ENCODE measurements at regions not wholly inside any gene's neighbourhood (a gene's known extent, or its start where the extent isn't known, plus 50 kb on each side); places are given as distances from the start of the nearest gene placed in this dataset.
A peak's percentile ranks its signal among the peaks of the same experiment; 100 is the strongest.

- Histone ChIP-seq H3F3A (replicated peaks; ENCODE audit: insufficient read depth) (no peaks in the 10 kb centered on the region), H2AFZ (ENCODE audit: low read depth) (no peak overlapping the region), H4K20me1 (ENCODE audit: insufficient read depth) (no peaks in the 10 kb centered on the region), H3K4me3 (ENCODE audit: low read depth in 2 of 2, low read length in 1 of 2) (no peak overlapping the region), H3K4me2 (no peak overlapping the region), H3K36me3 (replicated peaks in 1 of 2; ENCODE audit: control insufficient read depth in 1 of 2, insufficient read depth in 2 of 2, low read length in 1 of 2) (no peaks in the 10 kb centered on the region), H3K9me2 (no peaks in the 10 kb centered on the region), H3K4me1 (ENCODE audit: control insufficient read depth in 1 of 2, insufficient read depth in 2 of 2, low read depth in 1 of 2, low read length in 1 of 2) (peaks cover 0 to 12% of the 10 kb centered on the region in 2 experiments; a peak in 1 of 4 replicates), H3K79me2 (ENCODE audit: insufficient read depth) (no peaks in the 10 kb centered on the region), H3K27me3 (ENCODE audit: insufficient read depth) (peaks cover 8% of the 10 kb centered on the region; the same call in 1 of the 2 replicates), H3K9ac (no peak overlapping the region), H3K9me3 (no peaks in the 10 kb centered on the region), H3K27ac (ENCODE audit: low read depth in 2 of 2, low read length in 1 of 2) (no peak overlapping the region)
- POLR2A ChIA-PET: no interaction called here
- 73% methylated on average over 12 of the region's 12 CpGs for WGBS (ENCODE audit: low lambda C conversion rate)
- no peak for DNase-seq
- TF ChIP-seq TCF12 (IDR thresholded peaks at IDR 0.05) (no peak), EP300 (IDR thresholded peaks at IDR 0.05; ENCODE audit: borderline replicate concordance in 1 of 2, low read depth in 1 of 2, low read length in 1 of 2) (no peak), RAD21 (IDR thresholded peaks at IDR 0.05; ENCODE audit: low read length) (no peak), EZH2phosphoT487 (IDR thresholded peaks at IDR 0.05; ENCODE audit: borderline replicate concordance, low read depth) (no peak), MXI1 (IDR thresholded peaks at IDR 0.05; ENCODE audit: low read depth, low read length) (no peak), TAF1 (IDR thresholded peaks at IDR 0.05; ENCODE audit: borderline replicate concordance, low read depth, low read length) (no peak), POLR2AphosphoS5 (IDR thresholded peaks at IDR 0.05; ENCODE audit: low read depth, low read length) (no peak)
- CTCF ChIA-PET: interaction anchor here (0.5 to 2.7 kb wide), 4 partner anchors 68 to 752 kb away, joined by 3 to 9 read pairs (median 3); no protein-coding TSS in a partner anchor
Measured at GRCh38 chr3:127476936-127477335, 113.6 kb downstream of the TPRA1 start.

GRCh38 chr3:127475975-127476705 lies 114.4 kb downstream of the TPRA1 start:
- POLR2A ChIA-PET: no interaction called here
- DNase-seq: peak; percentile 70
- no peaks in the 10 kb centered on the region for H3K79me2 ChIP-seq (ENCODE audit: insufficient read depth)
- no peak for TF ChIP-seq NFIC (IDR thresholded peaks at IDR 0.05; ENCODE audit: borderline replicate concordance)
- TF ChIP-seq GATA2 (CRISPR knock-in tag; IDR thresholded peaks at IDR 0.05): peak; percentile 63
- H4K20me1 ChIP-seq (ENCODE audit: insufficient read depth): no peaks in the 10 kb centered on the region
- peaks cover 8% of the 10 kb centered on the region; the same call in 1 of the 2 replicates for H3K27me3 ChIP-seq (ENCODE audit: insufficient read depth)
- no peak overlapping the region for H3K9ac ChIP-seq
- no peaks in the 10 kb centered on the region for H3K9me3 ChIP-seq
- no peak overlapping the region for H3K4me3 ChIP-seq (ENCODE audit: low read depth in 2 of 2, low read length in 1 of 2)
- H3K4me2 ChIP-seq: no peak overlapping the region
- H3K36me3 ChIP-seq (replicated peaks in 1 of 2; ENCODE audit: control insufficient read depth in 1 of 2, insufficient read depth in 2 of 2, low read length in 1 of 2): no peaks in the 10 kb centered on the region
- no peak overlapping the region for H3K27ac ChIP-seq (ENCODE audit: low read depth in 2 of 2, low read length in 1 of 2)
- no peak overlapping the region for H2AFZ ChIP-seq (ENCODE audit: low read depth)
- WGBS (ENCODE audit: low lambda C conversion rate): 41% methylated on average over 6 of the region's 6 CpGs
- CTCF ChIA-PET: interaction anchor here (0.7 to 3.0 kb wide), 4 partner anchors 68 to 797 kb away, joined by 3 to 16 read pairs (median 6); no protein-coding TSS in a partner anchor
- H3K9me2 ChIP-seq: no peaks in the 10 kb centered on the region
- H3F3A ChIP-seq (replicated peaks; ENCODE audit: insufficient read depth): no peaks in the 10 kb centered on the region
- H3K4me1 ChIP-seq (ENCODE audit: control insufficient read depth in 1 of 2, insufficient read depth in 2 of 2, low read depth in 1 of 2, low read length in 1 of 2): peaks cover 0 to 12% of the 10 kb centered on the region in 2 experiments; a peak in 1 of 4 replicates

- Histone ChIP-seq H3K27me3 (ENCODE audit: insufficient read depth) (peaks cover 8% of the 10 kb centered on the region; the same call in 1 of the 2 replicates), H3K4me2 (no peak overlapping the region), H3K9me2 (no peaks in the 10 kb centered on the region), H3K9ac (no peak overlapping the region), H3K36me3 (replicated peaks in 1 of 2; ENCODE audit: control insufficient read depth in 1 of 2, insufficient read depth in 2 of 2, low read length in 1 of 2) (no peaks in the 10 kb centered on the region), H2AFZ (ENCODE audit: low read depth) (no peak overlapping the region), H3K79me2 (ENCODE audit: insufficient read depth) (no peaks in the 10 kb centered on the region), H3K4me3 (ENCODE audit: low read depth in 2 of 2, low read length in 1 of 2) (no peak overlapping the region), H3K4me1 (ENCODE audit: control insufficient read depth in 1 of 2, insufficient read depth in 2 of 2, low read depth in 1 of 2, low read length in 1 of 2) (peaks cover 0 to 12% of the 10 kb centered on the region in 2 experiments; a peak in 1 of 4 replicates), H3K27ac (ENCODE audit: low read depth in 2 of 2, low read length in 1 of 2) (no peak overlapping the region), H3K9me3 (no peaks in the 10 kb centered on the region), H3F3A (replicated peaks; ENCODE audit: insufficient read depth) (no peaks in the 10 kb centered on the region), H4K20me1 (ENCODE audit: insufficient read depth) (no peaks in the 10 kb centered on the region)
- no peak for DNase-seq
- POLR2A ChIA-PET: no interaction called here
- TF ChIP-seq EZH2phosphoT487 (IDR thresholded peaks at IDR 0.05; ENCODE audit: borderline replicate concordance, low read depth) (no peak), RAD21 (IDR thresholded peaks at IDR 0.05; ENCODE audit: low read length) (no peak), TEAD4 (IDR thresholded peaks at IDR 0.05; ENCODE audit: borderline replicate concordance, insufficient read depth) (no peak), RFX5 (IDR thresholded peaks at IDR 0.05; ENCODE audit: low read length) (no peak), TAF1 (IDR thresholded peaks at IDR 0.05; ENCODE audit: borderline replicate concordance, low read depth, low read length) (no peak), FOXJ3 (CRISPR knock-in tag; IDR thresholded peaks at IDR 0.05) (no peak), RCOR1 (IDR thresholded peaks at IDR 0.05; ENCODE audit: low read length) (no peak), NRF1 (IDR thresholded peaks at IDR 0.05; ENCODE audit: low read depth, low read length) (no peak), JUND (IDR thresholded peaks at IDR 0.05) (no peak), USF1 (IDR thresholded peaks at IDR 0.05; ENCODE audit: borderline replicate concordance, low read depth) (no peak), CTCF (IDR thresholded peaks at IDR 0.05) (no peak), RXRA (IDR thresholded peaks at IDR 0.05; ENCODE audit: borderline replicate concordance, low read depth) (no peak)
- 62% methylated on average over 7 of the region's 7 CpGs for WGBS (ENCODE audit: low lambda C conversion rate)
- CTCF ChIA-PET: interaction anchor here (1.0 to 3.5 kb wide), 4 partner anchors 69 to 796 kb away, joined by 4 to 16 read pairs (median 11); no protein-coding TSS in a partner anchor
Measured at GRCh38 chr3:127475391-127475790, 115.1 kb downstream of the TPRA1 start.

All from SK-N-SH (cell line).